ENCODE measurements at regions not wholly inside any gene's neighbourhood (a gene's known extent, or its start where the extent isn't known, plus 50 kb on each side); places are given as distances from the start of the nearest gene placed in this dataset.

DNA sequence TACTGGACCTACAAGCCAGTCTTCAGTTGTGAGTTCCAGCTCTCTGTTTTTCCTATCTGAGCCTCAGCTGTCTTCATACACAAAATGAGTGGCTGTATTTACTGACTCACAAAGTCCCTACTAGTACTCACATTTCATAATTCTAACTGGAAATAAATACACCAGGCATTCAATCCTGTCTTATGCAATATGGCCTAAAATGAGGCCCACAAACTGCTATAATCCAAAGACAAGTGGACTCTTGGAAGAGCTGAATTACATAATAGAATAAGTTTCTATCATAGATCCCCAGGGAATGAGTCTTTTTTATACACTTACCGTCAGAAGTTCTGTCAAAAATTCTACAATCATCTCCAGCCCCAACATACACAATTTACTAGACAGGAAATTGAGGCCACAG is 211.9 kb downstream of the LRRN1 start:
- TF ChIP-seq, protein P1, sequence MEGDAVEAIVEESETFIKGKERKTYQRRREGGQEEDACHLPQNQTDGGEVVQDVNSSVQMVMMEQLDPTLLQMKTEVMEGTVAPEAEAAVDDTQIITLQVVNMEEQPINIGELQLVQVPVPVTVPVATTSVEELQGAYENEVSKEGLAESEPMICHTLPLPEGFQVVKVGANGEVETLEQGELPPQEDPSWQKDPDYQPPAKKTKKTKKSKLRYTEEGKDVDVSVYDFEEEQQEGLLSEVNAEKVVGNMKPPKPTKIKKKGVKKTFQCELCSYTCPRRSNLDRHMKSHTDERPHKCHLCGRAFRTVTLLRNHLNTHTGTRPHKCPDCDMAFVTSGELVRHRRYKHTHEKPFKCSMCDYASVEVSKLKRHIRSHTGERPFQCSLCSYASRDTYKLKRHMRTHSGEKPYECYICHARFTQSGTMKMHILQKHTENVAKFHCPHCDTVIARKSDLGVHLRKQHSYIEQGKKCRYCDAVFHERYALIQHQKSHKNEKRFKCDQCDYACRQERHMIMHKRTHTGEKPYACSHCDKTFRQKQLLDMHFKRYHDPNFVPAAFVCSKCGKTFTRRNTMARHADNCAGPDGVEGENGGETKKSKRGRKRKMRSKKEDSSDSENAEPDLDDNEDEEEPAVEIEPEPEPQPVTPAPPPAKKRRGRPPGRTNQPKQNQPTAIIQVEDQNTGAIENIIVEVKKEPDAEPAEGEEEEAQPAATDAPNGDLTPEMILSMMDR (IDR thresholded peaks at IDR 0.05; ENCODE audit: low read depth, low read length, missing input control), result no peak
- TF ChIP-seq, protein P2, sequence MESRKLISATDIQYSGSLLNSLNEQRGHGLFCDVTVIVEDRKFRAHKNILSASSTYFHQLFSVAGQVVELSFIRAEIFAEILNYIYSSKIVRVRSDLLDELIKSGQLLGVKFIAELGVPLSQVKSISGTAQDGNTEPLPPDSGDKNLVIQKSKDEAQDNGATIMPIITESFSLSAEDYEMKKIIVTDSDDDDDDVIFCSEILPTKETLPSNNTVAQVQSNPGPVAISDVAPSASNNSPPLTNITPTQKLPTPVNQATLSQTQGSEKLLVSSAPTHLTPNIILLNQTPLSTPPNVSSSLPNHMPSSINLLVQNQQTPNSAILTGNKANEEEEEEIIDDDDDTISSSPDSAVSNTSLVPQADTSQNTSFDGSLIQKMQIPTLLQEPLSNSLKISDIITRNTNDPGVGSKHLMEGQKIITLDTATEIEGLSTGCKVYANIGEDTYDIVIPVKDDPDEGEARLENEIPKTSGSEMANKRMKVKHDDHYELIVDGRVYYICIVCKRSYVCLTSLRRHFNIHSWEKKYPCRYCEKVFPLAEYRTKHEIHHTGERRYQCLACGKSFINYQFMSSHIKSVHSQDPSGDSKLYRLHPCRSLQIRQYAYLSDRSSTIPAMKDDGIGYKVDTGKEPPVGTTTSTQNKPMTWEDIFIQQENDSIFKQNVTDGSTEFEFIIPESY (IDR thresholded peaks at IDR 0.05), result no peak
- TF ChIP-seq MAX (IDR thresholded peaks at IDR 0.05), result no peak
- no peak for TF ChIP-seq RAD21 (IDR thresholded peaks at IDR 0.05)
- TF ChIP-seq GABPA (IDR thresholded peaks at IDR 0.05 in 1 of 2, conservative IDR thresholded peaks at IDR 0.05 in 1 of 2), result no peak
